ENCODE measurements at regions not wholly inside any gene's neighbourhood (a gene's known extent, or its start where the extent isn't known, plus 50 kb on each side); places are given as distances from the start of the nearest gene placed in this dataset.
"Not testable (repeated sequence)": the region's sequence is repeated elsewhere in the genome, so short reads cannot be mapped to it uniquely, and the experiment has no call there.

GRCh38 chr3:16069149-16069922 is 105.1 kb upstream of the GALNT15 start:
- Histone ChIP-seq H3K4me3 (no peak overlapping the region), H3K27ac (no peak overlapping the region), H3K4me1 (replicated peaks in 1 of 2) (peaks cover 0 to 5% of the 10 kb centered on the region in 2 donors)
- 25 to 100% (median 86%) methylated on average over 1 to 6 of the region's 6 CpGs; no CpG with 5 or more reads in 3 of the 10 experiments for WGBS, 10 experiments
- ATAC-seq (replicated peaks in 6 of 8), result peak in 5 of 8 experiments; percentile 33 to 84 (median 72)
- in situ Hi-C loops (cut with MboI; ENCODE audit: low pct_unique_long_range_greater_than_20kb in 2 of 9, low sequenced_read_pairs in 9 of 9, unreplicated experiment in 9 of 9), result loop anchor here in 1 of 9 experiments (25.0 kb wide), 1 partner anchor 118 kb away; no protein-coding TSS in a partner anchor

GRCh38 chr3:16070707-16071106 is 103.8 kb upstream of the GALNT15 start:
- 55 to 100% (median 90%) methylated on average over 2 to 5 of the region's 5 CpGs; no CpG with 5 or more reads in 3 of the 10 experiments for WGBS, 10 experiments
- in situ Hi-C loops (cut with MboI; ENCODE audit: low pct_unique_long_range_greater_than_20kb in 2 of 9, low sequenced_read_pairs in 9 of 9, unreplicated experiment in 9 of 9), result loop anchor here in 1 of 9 experiments (25.0 kb wide), 1 partner anchor 117 kb away; no protein-coding TSS in a partner anchor

DNA sequence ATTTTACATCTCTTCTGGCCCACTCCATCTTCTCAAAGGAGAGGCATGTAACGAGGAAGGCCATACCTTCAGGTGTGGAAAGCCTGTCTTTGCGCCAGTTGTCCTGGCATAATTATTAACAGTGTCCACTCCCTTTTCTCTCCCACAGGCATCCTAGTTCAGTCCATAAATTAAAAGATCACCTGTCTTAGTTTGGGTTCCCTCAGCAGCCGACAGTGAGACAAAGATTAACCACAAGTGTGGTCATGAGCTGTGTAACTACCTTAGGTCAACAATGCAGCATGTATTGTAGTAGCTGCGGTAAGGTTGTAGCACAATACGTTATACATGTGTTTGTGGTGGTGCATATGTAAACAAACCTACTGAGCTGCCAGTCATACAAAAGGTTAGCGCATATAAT is 103.3 kb upstream of the GALNT15 start:
- in situ Hi-C loops (cut with MboI; ENCODE audit: low pct_unique_long_range_greater_than_20kb in 2 of 9, low sequenced_read_pairs in 9 of 9, unreplicated experiment in 9 of 9), result loop anchor here in 1 of 9 experiments (25.0 kb wide), 1 partner anchor 116 kb away; no protein-coding TSS in a partner anchor
- H3K4me1 ChIP-seq (replicated peaks in 1 of 2), result no peaks in the 10 kb centered on the region
- H3K4me3 ChIP-seq, result no peak overlapping the region
- ATAC-seq (replicated peaks in 6 of 8), result no peak
- 69 to 100% (median 90%) methylated on average over 2 to 6 of the region's 6 CpGs for WGBS, 10 experiments
- no peak overlapping the region for H3K27ac ChIP-seq

More at GRCh38 chr3:16070707-16071106, 103.8 kb upstream of the GALNT15 start:
- Histone ChIP-seq H3K4me3 (no peak overlapping the region), H3K4me1 (replicated peaks in 1 of 2) (no peaks in the 10 kb centered on the region), H3K27ac (no peak overlapping the region)
- ATAC-seq (replicated peaks in 6 of 8), result no peak

GRCh38 chr3:16072420-16073110 is 101.9 kb upstream of the GALNT15 start:
- WGBS, 10 experiments, result 57 to 100% (median 95%) methylated on average over 1 of the region's 1 CpG; no CpG with 5 or more reads in 2 of the 10 experiments
- in situ Hi-C loops (cut with MboI; ENCODE audit: low pct_unique_long_range_greater_than_20kb in 2 of 9, low sequenced_read_pairs in 9 of 9, unreplicated experiment in 9 of 9), result loop anchor here in 1 of 9 experiments (25.0 kb wide), 1 partner anchor 115 kb away; no protein-coding TSS in a partner anchor

DNA sequence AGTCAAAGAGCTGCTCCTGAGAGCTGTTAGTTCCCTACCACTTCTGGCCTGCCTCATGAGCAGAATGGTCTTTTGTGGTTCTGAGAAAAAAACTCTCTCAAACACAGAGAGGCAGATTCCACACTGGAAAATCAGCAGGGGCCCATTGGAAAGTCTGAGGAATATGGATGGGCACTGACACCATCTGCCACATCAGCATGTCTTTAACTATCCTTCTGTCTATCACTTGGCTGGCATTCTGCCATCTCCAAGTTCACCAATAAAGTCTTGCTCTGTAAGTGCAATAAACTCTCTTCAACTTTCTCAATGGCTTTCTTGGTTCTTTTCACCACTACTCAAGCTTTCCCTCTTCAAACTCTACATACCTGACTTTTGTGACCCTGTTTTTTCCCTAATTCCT is 101.3 kb upstream of the GALNT15 start:
- in situ Hi-C loops (cut with MboI; ENCODE audit: low pct_unique_long_range_greater_than_20kb in 2 of 9, low sequenced_read_pairs in 9 of 9, unreplicated experiment in 9 of 9), result loop anchor here in 1 of 9 experiments (25.0 kb wide), 1 partner anchor 114 kb away; no protein-coding TSS in a partner anchor
- Histone ChIP-seq H3K4me1 (replicated peaks in 1 of 2) (no peaks in the 10 kb centered on the region), H3K27ac (no peak overlapping the region), H3K4me3 (no peak overlapping the region)
- ATAC-seq (replicated peaks in 6 of 8), result no peak

More at GRCh38 chr3:16072420-16073110, 101.9 kb upstream of the GALNT15 start:
- no peak for ATAC-seq (replicated peaks in 6 of 8)
- no peak overlapping the region for H3K27ac ChIP-seq
- no peaks in the 10 kb centered on the region for H3K4me1 ChIP-seq (replicated peaks in 1 of 2)
- no peak overlapping the region for H3K4me3 ChIP-seq

DNA sequence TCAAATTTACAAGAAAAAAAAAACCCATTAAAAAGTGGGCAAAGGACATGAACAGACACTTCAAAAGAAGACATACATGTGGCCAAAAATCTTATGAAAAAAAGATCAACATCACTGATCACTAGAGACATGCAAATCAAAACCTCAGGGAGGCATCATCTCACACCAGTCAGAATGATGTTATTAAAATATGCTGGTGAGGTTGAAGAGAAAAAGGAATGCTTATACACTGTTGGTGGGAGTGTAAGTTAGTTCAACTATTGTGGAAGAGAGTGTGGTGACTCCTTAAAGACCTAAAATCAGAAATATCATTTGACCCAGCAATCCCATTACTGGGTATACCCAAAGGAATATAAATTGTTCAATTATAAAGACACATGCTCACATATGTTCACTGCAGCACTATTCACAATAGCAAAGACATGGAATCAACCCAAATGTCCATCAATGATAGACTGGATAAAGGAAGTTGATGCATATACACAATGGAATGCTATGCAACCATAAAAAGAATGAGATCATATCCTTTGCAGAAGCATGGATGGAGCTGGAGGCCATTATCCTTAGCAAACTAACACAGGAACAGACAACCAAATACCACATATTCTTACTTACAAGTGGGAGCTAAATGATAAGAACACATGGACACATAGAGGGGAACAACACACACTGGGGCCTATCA is 100.3 kb upstream of the GALNT15 start:
- not testable (repeated sequence) for ATAC-seq (replicated peaks in 6 of 8); H3K27ac ChIP-seq; H3K4me3 ChIP-seq; H3K4me1 ChIP-seq (replicated peaks in 1 of 2)
- in situ Hi-C loops (cut with MboI; ENCODE audit: low pct_unique_long_range_greater_than_20kb in 2 of 9, low sequenced_read_pairs in 9 of 9, unreplicated experiment in 9 of 9), result loop anchor here in 1 of 9 experiments (25.0 kb wide), 1 partner anchor 113 kb away; no protein-coding TSS in a partner anchor

DNA sequence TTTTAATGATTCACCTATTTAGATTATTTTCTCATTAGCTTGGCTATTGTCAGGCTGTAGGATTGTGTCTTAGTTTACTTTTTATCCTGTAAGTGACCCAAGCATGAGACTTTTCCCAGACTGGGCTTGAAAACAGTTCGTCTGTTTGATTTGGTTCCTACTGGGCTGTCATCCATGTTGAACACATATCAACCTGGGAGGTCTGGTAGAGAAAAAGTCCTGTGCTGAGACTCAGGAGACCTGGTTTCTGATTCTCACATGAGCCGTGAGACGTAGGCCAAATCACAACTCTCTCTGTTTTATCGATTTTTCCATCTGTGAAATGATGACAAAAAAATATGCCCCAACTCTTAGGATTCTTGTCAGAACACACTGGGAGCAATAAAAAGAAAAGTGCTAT is 98.8 kb upstream of the GALNT15 start:
- no peaks in the 10 kb centered on the region for H3K4me1 ChIP-seq (replicated peaks in 1 of 2)
- no peak overlapping the region for H3K4me3 ChIP-seq
- H3K27ac ChIP-seq, result no peak overlapping the region
- ATAC-seq (replicated peaks in 6 of 8), result no peak
- in situ Hi-C loops (cut with MboI; ENCODE audit: low pct_unique_long_range_greater_than_20kb in 2 of 9, low sequenced_read_pairs in 9 of 9, unreplicated experiment in 9 of 9), result no loop called here
- 73 to 100% (median 93%) methylated on average over 1 to 4 of the region's 4 CpGs; no CpG with 5 or more reads in 2 of the 10 experiments for WGBS, 10 experiments

GRCh38 chr3:16076564-16076963 is 97.9 kb upstream of the GALNT15 start:
- ATAC-seq (replicated peaks in 6 of 8), result no peak
- Histone ChIP-seq H3K4me3 (no peak overlapping the region), H3K4me1 (replicated peaks in 1 of 2) (no peaks in the 10 kb centered on the region), H3K27ac (no peak overlapping the region)
- 0 to 94% (median 70%) methylated on average over 1 to 2 of the region's 2 CpGs; no CpG with 5 or more reads in 3 of the 10 experiments for WGBS, 10 experiments
- in situ Hi-C loops (cut with MboI; ENCODE audit: low pct_unique_long_range_greater_than_20kb in 2 of 9, low sequenced_read_pairs in 9 of 9, unreplicated experiment in 9 of 9), result no loop called here

DNA sequence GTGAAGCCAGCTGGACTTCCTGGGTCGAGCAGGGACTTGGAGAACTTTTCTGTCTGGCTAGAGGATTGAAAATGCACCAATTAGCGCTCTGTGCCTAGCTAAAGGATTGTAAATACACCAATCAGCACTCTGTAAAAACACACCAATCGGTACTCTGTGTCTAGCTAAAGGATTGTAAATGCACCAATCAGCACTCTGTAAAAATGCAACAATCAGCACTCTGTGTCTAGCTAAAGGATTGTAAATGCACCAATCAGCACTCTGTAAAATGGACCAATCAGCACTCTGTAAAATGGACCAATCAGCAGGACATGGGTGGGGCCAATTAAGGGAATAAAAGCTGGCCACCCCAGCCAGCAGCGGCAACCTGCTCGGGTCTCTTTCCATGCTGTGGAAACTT is 97.3 kb upstream of the GALNT15 start:
- H3K27ac ChIP-seq; H3K4me1 ChIP-seq (replicated peaks in 1 of 2); H3K4me3 ChIP-seq; ATAC-seq (replicated peaks in 6 of 8); in situ Hi-C loops (cut with MboI; ENCODE audit: low pct_unique_long_range_greater_than_20kb in 2 of 9, low sequenced_read_pairs in 9 of 9, unreplicated experiment in 9 of 9): not testable (repeated sequence)
- 46 to 100% (median 67%) methylated on average over 1 to 3 of the region's 5 CpGs; no CpG with 5 or more reads in 3 of the 10 experiments for WGBS, 10 experiments

DNA sequence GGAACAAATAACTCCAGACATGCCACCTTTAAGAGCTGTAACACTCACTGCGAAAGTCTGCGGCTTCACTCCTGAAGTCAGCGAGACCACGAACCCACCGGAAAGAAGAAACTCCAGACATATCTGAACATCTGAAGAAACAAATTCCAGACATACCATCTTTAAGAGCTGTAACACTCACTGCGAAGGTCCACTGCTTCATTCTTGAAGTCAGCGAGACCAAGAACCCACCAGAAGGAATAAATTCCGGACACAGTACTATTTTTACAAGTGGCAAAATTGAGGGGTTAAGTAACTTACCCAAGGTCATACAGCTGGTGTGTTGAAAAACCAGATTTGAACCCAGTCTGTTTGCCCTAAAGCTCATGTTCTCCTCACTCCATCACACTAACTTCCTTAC is 96.8 kb upstream of the GALNT15 start:
- in situ Hi-C loops (cut with MboI; ENCODE audit: low pct_unique_long_range_greater_than_20kb in 2 of 9, low sequenced_read_pairs in 9 of 9, unreplicated experiment in 9 of 9); H3K4me3 ChIP-seq: not testable (repeated sequence)
- WGBS, 10 experiments, result 67 to 100% (median 90%) methylated on average over 2 to 8 of the region's 8 CpGs; no CpG with 5 or more reads in 3 of the 10 experiments

GRCh38 chr3:16079519-16079918 is 95.0 kb upstream of the GALNT15 start:
- no peak for ATAC-seq (replicated peaks in 6 of 8)
- H3K27ac ChIP-seq, result no peak overlapping the region
- no peak overlapping the region for H3K4me3 ChIP-seq
- 40 to 100% (median 95%) methylated on average over 1 to 2 of the region's 2 CpGs; no CpG with 5 or more reads in 2 of the 10 experiments for WGBS, 10 experiments
- in situ Hi-C loops (cut with MboI; ENCODE audit: low pct_unique_long_range_greater_than_20kb in 2 of 9, low sequenced_read_pairs in 9 of 9, unreplicated experiment in 9 of 9), result no loop called here
- H3K4me1 ChIP-seq (replicated peaks in 1 of 2), result no peaks in the 10 kb centered on the region

More for the DNA sequence above, 96.8 kb upstream of the GALNT15 start:
- H3K4me1 ChIP-seq (replicated peaks in 1 of 2); ATAC-seq (replicated peaks in 6 of 8); H3K27ac ChIP-seq: not testable (repeated sequence)

DNA sequence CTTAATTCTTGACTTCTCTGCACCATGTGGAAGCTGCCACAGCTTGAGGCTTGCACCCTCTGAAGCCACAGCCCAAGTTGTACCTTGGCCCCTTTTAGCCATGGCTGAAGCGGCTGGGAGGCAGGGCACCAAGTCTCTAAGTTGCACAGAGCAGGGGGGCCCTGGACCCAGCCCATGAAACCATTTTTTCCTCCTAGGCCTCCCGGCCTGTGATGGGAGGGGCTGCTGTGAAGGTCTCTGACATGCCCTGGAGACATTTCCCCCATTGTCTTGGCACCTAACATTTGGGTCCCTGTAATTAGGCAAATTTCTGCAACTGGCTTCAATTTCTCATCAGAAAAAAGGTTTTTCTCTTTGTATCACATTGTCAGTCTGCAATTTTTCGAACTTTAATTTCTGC is 92.8 kb upstream of the GALNT15 start:
- WGBS, 10 experiments, result 37 to 83% (median 47%) methylated on average over 1 to 3 of the region's 3 CpGs; no CpG with 5 or more reads in 1 of the 10 experiments
- in situ Hi-C loops (cut with MboI; ENCODE audit: low pct_unique_long_range_greater_than_20kb in 2 of 9, low sequenced_read_pairs in 9 of 9, unreplicated experiment in 9 of 9), result no loop called here
- no peak overlapping the region for H3K4me3 ChIP-seq
- ATAC-seq (replicated peaks in 6 of 8), result no peak
- no peak overlapping the region for H3K27ac ChIP-seq
- H3K4me1 ChIP-seq (replicated peaks in 1 of 2), result no peaks in the 10 kb centered on the region

- H3K27ac ChIP-seq, result no peak overlapping the region
- H3K4me3 ChIP-seq, result no peak overlapping the region
- 26 to 86% (median 61%) methylated on average over 1 to 4 of the region's 4 CpGs; no CpG with 5 or more reads in 1 of the 10 experiments for WGBS, 10 experiments
- ATAC-seq (replicated peaks in 6 of 8), result no peak
- no peaks in the 10 kb centered on the region for H3K4me1 ChIP-seq (replicated peaks in 1 of 2)
- in situ Hi-C loops (cut with MboI; ENCODE audit: low pct_unique_long_range_greater_than_20kb in 2 of 9, low sequenced_read_pairs in 9 of 9, unreplicated experiment in 9 of 9), result no loop called here
Observed at GRCh38 chr3:16084887-16085286, 89.6 kb upstream of the GALNT15 start.
